NB4 (cell line): ENCODE measurements at regions not wholly inside any gene's neighbourhood (a gene's known extent, or its start where the extent isn't known, plus 50 kb on each side); places are given as distances from the start of the nearest gene placed in this dataset.

Experiments
- DNase-seq: peaks from one replicate; pipeline ENCODE4 v3.0.0; 2010; ENCODE audit warnings: low read depth
- H3K4me3 ChIP-seq: one replicate; pipeline ENCODE4 v1.5.1; 2011; ENCODE audit warnings: mild to moderate bottlenecking, low read depth, low read length, moderate library complexity
- CTCF ChIP-seq: IDR thresholded peaks from one replicate; pipeline ENCODE4 v1.5.1; 2012; ENCODE audit warnings: low read depth, low read length
- MYC ChIP-seq: IDR thresholded peaks from 2 replicates; pipeline ENCODE4 v1.6.1; 2011; ENCODE audit warnings: low read depth, low read length
- POLR2A ChIP-seq: IDR thresholded peaks from 2 replicates; pipeline ENCODE4 v1.6.1; 2011; ENCODE audit warnings: mild to moderate bottlenecking; ENCODE audit not compliant: insufficient read length; ENCODE audit errors: extremely low read depth
- TF ChIP-seq, protein P1 (sequence below): IDR thresholded peaks from 2 replicates; pipeline ENCODE4 v1.6.1; 2011; ENCODE audit warnings: low read depth, low read length

DNA sequence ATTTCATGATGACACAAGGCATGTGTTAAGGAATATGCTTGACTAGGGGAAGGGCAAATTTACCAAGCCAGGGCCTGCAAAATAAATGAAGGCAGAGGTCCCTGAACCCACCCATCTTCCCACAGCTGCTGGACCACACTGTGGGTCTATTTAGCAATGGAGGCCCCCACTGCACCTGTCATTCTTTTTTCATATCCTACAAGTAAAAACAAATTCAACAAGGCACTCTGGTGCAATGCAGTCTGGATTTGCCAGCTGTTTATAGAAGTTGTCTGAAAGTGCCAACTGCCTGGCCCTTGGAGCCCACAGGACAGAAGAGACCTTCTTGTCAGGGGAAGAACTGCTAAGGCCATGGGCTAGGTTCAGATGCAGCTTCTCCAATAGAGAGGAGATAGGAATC is 112.8 kb upstream of the ATL2 start:
- H3K4me3 ChIP-seq = no peak overlapping the region
- TF ChIP-seq POLR2A (no peak), MYC (no peak), CTCF (no peak)
- TF ChIP-seq, protein P1, sequence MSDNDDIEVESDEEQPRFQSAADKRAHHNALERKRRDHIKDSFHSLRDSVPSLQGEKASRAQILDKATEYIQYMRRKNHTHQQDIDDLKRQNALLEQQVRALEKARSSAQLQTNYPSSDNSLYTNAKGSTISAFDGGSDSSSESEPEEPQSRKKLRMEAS = no peak
- no peak for DNase-seq

- TF ChIP-seq CTCF = no peak
- no peak for TF ChIP-seq MYC
- TF ChIP-seq, protein P1 = no peak
- no peak for TF ChIP-seq POLR2A
- H3K4me3 ChIP-seq = no peak overlapping the region
- DNase-seq = no peak
Measured at GRCh38 chr2:38487852-38488251, 110.8 kb upstream of the ATL2 start.

GRCh38 chr2:38486213-38487026 is 109.3 kb upstream of the ATL2 start:
- TF ChIP-seq, protein P1 = no peak
- TF ChIP-seq POLR2A (no peak), CTCF (no peak), MYC (no peak)
- no peak for DNase-seq
- H3K4me3 ChIP-seq = no peak overlapping the region

DNA sequence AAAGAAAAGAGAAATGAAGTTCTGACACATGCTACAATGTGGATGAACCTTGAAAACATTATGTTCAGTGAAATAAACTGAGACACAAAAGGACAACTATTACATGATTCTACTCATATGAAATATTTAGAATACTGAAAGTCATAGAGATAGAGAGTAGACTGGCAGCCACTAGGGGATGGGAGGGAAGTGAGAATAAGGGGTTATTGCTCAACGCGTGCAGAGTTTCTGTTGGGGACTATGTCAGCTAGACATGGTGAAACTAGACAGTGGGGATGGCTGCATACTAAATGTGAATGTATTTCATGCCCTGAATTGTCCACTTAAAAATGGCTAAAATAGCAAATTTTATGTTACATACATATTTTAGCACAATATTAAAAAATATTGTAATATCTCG is 108.7 kb upstream of the ATL2 start:
- TF ChIP-seq MYC = no peak
- TF ChIP-seq, protein P1 = no peak
- peak; percentile 32 for TF ChIP-seq CTCF
- TF ChIP-seq POLR2A = no peak
- peak; percentile 85 for DNase-seq
- no peak overlapping the region for H3K4me3 ChIP-seq

- no peak for DNase-seq
- TF ChIP-seq POLR2A = no peak
- TF ChIP-seq, protein P1 = no peak
- no peak for TF ChIP-seq MYC
- TF ChIP-seq CTCF = no peak
- H3K4me3 ChIP-seq = no peak overlapping the region
Measured at GRCh38 chr2:38484957-38485356, 107.9 kb upstream of the ATL2 start.
